GM06990 (cell line): ENCODE measurements at regions not wholly inside any gene's neighbourhood (a gene's known extent, or its start where the extent isn't known, plus 50 kb on each side); places are given as distances from the start of the nearest gene placed in this dataset.

Experiments
- DNase-seq: peaks from one replicate; pipeline ENCODE4 v3.0.0-alpha.2; 2011; ENCODE audit not compliant: insufficient read length; ENCODE audit errors: extremely low read depth
- H3K27me3 ChIP-seq: replicated peaks from 2 replicates; pipeline ENCODE4 v1.6.0; 2011; ENCODE audit warnings: low read length; ENCODE audit not compliant: control insufficient read depth, insufficient read depth
- H3K36me3 ChIP-seq: 2 replicates; pipeline ENCODE4 v1.5.1; 2011; ENCODE audit warnings: low read length; ENCODE audit not compliant: control insufficient read depth, insufficient read depth
- H3K4me3 ChIP-seq: replicated peaks from 2 replicates; pipeline ENCODE4 v1.5.1; 2011; ENCODE audit warnings: low read depth, mild to moderate bottlenecking, control low read depth, low read length
- TF ChIP-seq, protein P1 (sequence below): IDR thresholded peaks from 2 replicates; pipeline ENCODE4 v1.5.1; 2011; ENCODE audit warnings: low read length, control low read depth, mild to moderate bottlenecking, inconsistent platforms; ENCODE audit not compliant: insufficient read depth, poor library complexity, severe bottlenecking

DNA sequence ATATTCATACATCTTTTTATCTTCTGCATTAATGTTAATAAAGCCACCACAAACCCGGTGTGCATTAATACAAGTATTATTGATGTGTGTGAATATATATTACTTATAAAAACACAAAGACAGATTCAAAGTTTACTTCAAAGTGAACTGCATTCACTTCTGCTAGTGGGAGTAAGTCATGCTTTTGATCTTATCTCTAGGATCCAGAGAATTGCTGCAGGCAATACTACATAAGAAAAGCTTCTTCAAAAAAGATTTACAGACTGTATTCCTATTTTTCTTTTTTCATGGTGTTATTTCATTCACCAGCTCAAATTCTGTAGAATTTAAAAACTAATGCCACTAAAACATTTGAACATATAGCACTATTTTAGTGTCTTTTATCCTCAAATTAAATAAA, 87.5 kb upstream of the CBLB start:
- no peak for DNase-seq
- Histone ChIP-seq H3K36me3 (no peaks in the 10 kb centered on the region), H3K4me3 (no peak overlapping the region), H3K27me3 (no peaks in the 10 kb centered on the region)
- TF ChIP-seq, protein P1, sequence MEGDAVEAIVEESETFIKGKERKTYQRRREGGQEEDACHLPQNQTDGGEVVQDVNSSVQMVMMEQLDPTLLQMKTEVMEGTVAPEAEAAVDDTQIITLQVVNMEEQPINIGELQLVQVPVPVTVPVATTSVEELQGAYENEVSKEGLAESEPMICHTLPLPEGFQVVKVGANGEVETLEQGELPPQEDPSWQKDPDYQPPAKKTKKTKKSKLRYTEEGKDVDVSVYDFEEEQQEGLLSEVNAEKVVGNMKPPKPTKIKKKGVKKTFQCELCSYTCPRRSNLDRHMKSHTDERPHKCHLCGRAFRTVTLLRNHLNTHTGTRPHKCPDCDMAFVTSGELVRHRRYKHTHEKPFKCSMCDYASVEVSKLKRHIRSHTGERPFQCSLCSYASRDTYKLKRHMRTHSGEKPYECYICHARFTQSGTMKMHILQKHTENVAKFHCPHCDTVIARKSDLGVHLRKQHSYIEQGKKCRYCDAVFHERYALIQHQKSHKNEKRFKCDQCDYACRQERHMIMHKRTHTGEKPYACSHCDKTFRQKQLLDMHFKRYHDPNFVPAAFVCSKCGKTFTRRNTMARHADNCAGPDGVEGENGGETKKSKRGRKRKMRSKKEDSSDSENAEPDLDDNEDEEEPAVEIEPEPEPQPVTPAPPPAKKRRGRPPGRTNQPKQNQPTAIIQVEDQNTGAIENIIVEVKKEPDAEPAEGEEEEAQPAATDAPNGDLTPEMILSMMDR, result no peak

- TF ChIP-seq, protein P1, result no peak
- H3K27me3 ChIP-seq, result no peaks in the 10 kb centered on the region
- no peak for DNase-seq
- no peaks in the 10 kb centered on the region for H3K36me3 ChIP-seq
- no peak overlapping the region for H3K4me3 ChIP-seq
Measured at GRCh38 chr3:105957722-105958121, 88.9 kb upstream of the CBLB start.

GRCh38 chr3:105958237-105959000, 89.6 kb upstream of the CBLB start:
- Histone ChIP-seq H3K36me3 (no peaks in the 10 kb centered on the region), H3K4me3 (no peak overlapping the region), H3K27me3 (no peaks in the 10 kb centered on the region)
- TF ChIP-seq, protein P1, result no peak
- DNase-seq, result no peak

- DNase-seq, result no peak
- no peaks in the 10 kb centered on the region for H3K27me3 ChIP-seq
- no peak overlapping the region for H3K4me3 ChIP-seq
- TF ChIP-seq, protein P1, result no peak
- no peaks in the 10 kb centered on the region for H3K36me3 ChIP-seq
Measured at GRCh38 chr3:105959851-105960250, 91.0 kb upstream of the CBLB start.

GRCh38 chr3:105960381-105960780, 91.6 kb upstream of the CBLB start:
- Histone ChIP-seq H3K4me3 (no peak overlapping the region), H3K27me3 (no peaks in the 10 kb centered on the region), H3K36me3 (no peaks in the 10 kb centered on the region)
- TF ChIP-seq, protein P1, result no peak
- DNase-seq, result no peak
